22Rv1 (cell line): ENCODE measurements at regions not wholly inside any gene's neighbourhood (a gene's known extent, or its start where the extent isn't known, plus 50 kb on each side); places are given as distances from the start of the nearest gene placed in this dataset.

Experiments used
- CTCF ChIP-seq: fragments of 450-650 bp; IDR thresholded peaks from 2 replicates; pipeline ENCODE4 v1.5.1; 2017; ENCODE audit warnings: mild to moderate bottlenecking
- ZFX ChIP-seq: fragments of 450-650 bp; IDR thresholded peaks from 2 replicates; pipeline ENCODE4 v1.6.1; 2017; ENCODE audit warnings: antibody characterized with exemption, borderline replicate concordance

GRCh38 chrX:131801911-131802310, 221.2 kb upstream of the STK26 start:
- no peak for TF ChIP-seq CTCF
- TF ChIP-seq ZFX: no peak
